ENCODE measurements at regions not wholly inside any gene's neighbourhood (a gene's known extent, or its start where the extent isn't known, plus 50 kb on each side); places are given as distances from the start of the nearest gene placed in this dataset.

GRCh38 chr3:194930377-194931204, 244.9 kb downstream of the FAM43A start:
- intact Hi-C loops (cut with DNase I) = loop anchor here (2.0 to 5.0 kb wide), 2 partner anchors 50 to 158 kb away; no protein-coding TSS in a partner anchor
- DNase-seq (ENCODE audit: low spot score) = no peak

- intact Hi-C loops (cut with DNase I) = loop anchor here (2.0 to 5.0 kb wide), 2 partner anchors 51 to 159 kb away; no protein-coding TSS in a partner anchor
- no peak for DNase-seq (ENCODE audit: low spot score)
Measured at GRCh38 chr3:194931347-194931746, 245.7 kb downstream of the FAM43A start.

- intact Hi-C loops (cut with DNase I) = loop anchor here (2.0 to 5.0 kb wide), 2 partner anchors 51 to 160 kb away; no protein-coding TSS in a partner anchor
Measured at GRCh38 chr3:194931865-194932264, 246.2 kb downstream of the FAM43A start.

GRCh38 chr3:194933465-194933864, 247.8 kb downstream of the FAM43A start:
- intact Hi-C loops (cut with DNase I) = loop anchor here (5.0 kb wide), 1 partner anchor 161 kb away; no protein-coding TSS in a partner anchor
- DNase-seq (ENCODE audit: low spot score) = no peak

More at GRCh38 chr3:194931865-194932264, 246.2 kb downstream of the FAM43A start:
- no peak for DNase-seq (ENCODE audit: low spot score)

- intact Hi-C loops (cut with DNase I) = no loop called here
- DNase-seq (ENCODE audit: low spot score) = no peak
Measured at GRCh38 chr3:194935061-194935460, 249.4 kb downstream of the FAM43A start.

GRCh38 chr3:194935632-194936470, 250.2 kb downstream of the FAM43A start:
- no peak for DNase-seq (ENCODE audit: low spot score)
- intact Hi-C loops (cut with DNase I) = no loop called here

- no peak for DNase-seq (ENCODE audit: low spot score)
- intact Hi-C loops (cut with DNase I) = no loop called here
Measured at GRCh38 chr3:194936659-194937058, 251.0 kb downstream of the FAM43A start.

GRCh38 chr3:194937144-194937543, 251.5 kb downstream of the FAM43A start:
- intact Hi-C loops (cut with DNase I) = no loop called here

GRCh38 chr3:194937882-194938321, 252.2 kb downstream of the FAM43A start:
- intact Hi-C loops (cut with DNase I) = no loop called here

More at GRCh38 chr3:194937144-194937543, 251.5 kb downstream of the FAM43A start:
- no peak for DNase-seq (ENCODE audit: low spot score)

GRCh38 chr3:194938845-194939531, 253.3 kb downstream of the FAM43A start:
- intact Hi-C loops (cut with DNase I) = no loop called here
- DNase-seq (ENCODE audit: low spot score) = no peak

More at GRCh38 chr3:194937882-194938321, 252.2 kb downstream of the FAM43A start:
- no peak for DNase-seq (ENCODE audit: low spot score)

GRCh38 chr3:194939532-194939909, 253.8 kb downstream of the FAM43A start:
- no peak for DNase-seq (ENCODE audit: low spot score)
- intact Hi-C loops (cut with DNase I) = no loop called here

GRCh38 chr3:194939949-194940770, 254.5 kb downstream of the FAM43A start:
- intact Hi-C loops (cut with DNase I) = no loop called here
- DNase-seq (ENCODE audit: low spot score) = no peak

GRCh38 chr3:194941360-194941955, 255.8 kb downstream of the FAM43A start:
- no peak for DNase-seq (ENCODE audit: low spot score)
- intact Hi-C loops (cut with DNase I) = no loop called here

- no peak for DNase-seq (ENCODE audit: low spot score)
- intact Hi-C loops (cut with DNase I) = no loop called here
Measured at GRCh38 chr3:194941956-194942511, 256.4 kb downstream of the FAM43A start.

GRCh38 chr3:194944526-194944925, 258.8 kb downstream of the FAM43A start:
- DNase-seq (ENCODE audit: low spot score) = no peak
- intact Hi-C loops (cut with DNase I) = no loop called here

GRCh38 chr3:194945508-194945907, 259.8 kb downstream of the FAM43A start:
- DNase-seq (ENCODE audit: low spot score) = no peak
- intact Hi-C loops (cut with DNase I) = no loop called here

GRCh38 chr3:194946091-194946490, 260.4 kb downstream of the FAM43A start:
- intact Hi-C loops (cut with DNase I) = no loop called here
- DNase-seq (ENCODE audit: low spot score) = no peak

GRCh38 chr3:194949592-194949991, 263.9 kb downstream of the FAM43A start:
- DNase-seq (ENCODE audit: low spot score) = no peak
- intact Hi-C loops (cut with DNase I) = no loop called here
